Memory B cell (primary cell): ENCODE measurements at regions not wholly inside any gene's neighbourhood (a gene's known extent, or its start where the extent isn't known, plus 50 kb on each side); places are given as distances from the start of the nearest gene placed in this dataset.
"Not testable (repeated sequence)": the region's sequence is repeated elsewhere in the genome, so short reads cannot be mapped to it uniquely, and the experiment has no call there.

Experiments
- ATAC-seq: fragments of 150-1000 bp; cut with Tn5 transposase; 2 replicates; pipeline ENCODE4 v1.10.0; 2021; ENCODE audit warnings: low read depth, mild to moderate bottlenecking, moderate library complexity
- DNase-seq, 2 donors: peaks; one replicate each; pipeline ENCODE4 v3.0.0; 2022; ENCODE audit warnings: low spot score in 2 of 2
- H3K27ac Mint-ChIP-seq: one replicate; pipeline ENCODE4 v1.8.0; 2022; ENCODE audit warnings: mild to moderate bottlenecking, moderate library complexity, mixed read lengths
- H3K27me3 Mint-ChIP-seq: one replicate; pipeline ENCODE4 v1.8.0; 2022; ENCODE audit warnings: mixed read lengths
- H3K36me3 Mint-ChIP-seq: one replicate; pipeline ENCODE4 v1.8.0; 2022; ENCODE audit warnings: mild to moderate bottlenecking, mixed read lengths
- H3K4me1 Mint-ChIP-seq: one replicate; pipeline ENCODE4 v1.8.0; 2022; ENCODE audit warnings: mixed read lengths
- H3K4me3 Mint-ChIP-seq: one replicate; pipeline ENCODE4 v1.8.0; 2022; ENCODE audit warnings: mild to moderate bottlenecking, moderate library complexity, mixed read lengths
- H3K9me3 Mint-ChIP-seq: one replicate; pipeline ENCODE4 v1.8.0; 2022; ENCODE audit warnings: mixed read lengths

DNA sequence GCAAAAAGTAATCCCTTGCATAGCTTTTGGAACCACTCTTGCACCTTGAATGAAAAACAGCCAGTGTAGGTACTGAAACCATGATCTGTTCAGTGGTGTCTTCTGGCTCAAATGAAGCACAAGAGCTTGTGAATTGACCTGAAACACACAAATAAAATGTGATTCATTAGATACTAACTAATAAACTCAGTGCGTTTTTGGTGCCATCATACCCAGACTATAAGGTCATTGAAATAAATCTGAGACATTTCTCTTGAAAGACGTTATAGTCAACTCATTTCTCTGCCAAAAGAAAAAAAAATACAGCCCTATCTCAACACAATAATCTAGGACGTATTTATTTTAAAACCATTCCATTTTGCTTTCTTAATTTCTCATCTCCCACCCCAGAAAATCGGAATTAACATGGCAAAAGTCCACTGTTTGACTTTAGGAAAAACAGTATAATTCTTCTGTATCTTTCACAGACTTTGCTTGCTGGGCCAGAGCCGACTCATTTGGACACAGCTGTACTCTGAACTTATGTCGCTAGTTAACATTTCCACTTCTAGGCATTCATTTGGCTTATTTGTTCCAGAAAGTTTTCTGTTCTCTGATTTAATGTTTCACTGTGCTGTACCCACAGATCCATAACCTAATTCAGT lies 284.9 kb upstream of the TBL1XR1 start:
- H3K27ac Mint-ChIP-seq = no peak overlapping the region
- H3K9me3 Mint-ChIP-seq = no peaks in the 10 kb centered on the region
- DNase-seq (no peak), ATAC-seq (no peak)
- H3K36me3 Mint-ChIP-seq = no peaks in the 10 kb centered on the region
- no peak overlapping the region for H3K4me3 Mint-ChIP-seq
- H3K4me1 Mint-ChIP-seq = peaks cover 3% of the 10 kb centered on the region
- no peaks in the 10 kb centered on the region for H3K27me3 Mint-ChIP-seq

DNA sequence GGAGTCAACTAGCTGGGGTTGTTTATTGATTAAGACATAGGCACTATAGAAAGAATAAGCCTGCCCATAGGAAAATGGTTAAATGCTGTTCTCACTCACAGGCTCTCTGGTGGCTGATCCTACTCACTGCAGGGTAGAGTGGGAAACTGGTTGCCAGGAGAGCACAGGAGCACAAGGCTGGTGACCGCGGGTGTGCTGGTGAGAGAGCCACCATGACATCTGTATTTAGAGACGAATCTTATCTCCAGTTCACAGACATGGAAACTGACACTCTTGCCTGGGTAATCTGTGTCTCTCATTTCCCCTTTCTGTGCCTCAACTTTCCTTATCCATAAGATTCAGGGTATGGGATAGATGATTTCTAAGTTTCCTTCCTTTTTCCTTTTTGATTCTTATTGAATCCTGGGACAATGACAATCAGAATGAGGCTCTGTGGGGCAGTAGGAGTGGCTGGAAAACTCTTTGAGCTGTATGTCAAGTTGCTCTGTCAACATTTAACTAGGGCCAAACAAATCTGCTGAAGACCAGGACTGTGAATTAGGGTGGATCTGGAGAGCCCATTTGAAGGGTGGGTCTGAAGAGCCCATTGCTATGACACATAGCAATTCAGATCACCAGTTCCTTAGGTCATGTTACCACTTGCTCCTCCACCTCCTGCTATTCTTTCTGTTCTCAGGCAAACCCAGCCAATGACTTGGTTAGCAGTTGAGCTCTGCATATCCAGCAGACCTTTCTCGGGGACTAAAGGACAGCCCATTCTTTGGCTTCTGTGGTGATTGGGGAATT lies 286.1 kb upstream of the TBL1XR1 start:
- ATAC-seq (no peak), DNase-seq (no peak)
- H3K4me1 Mint-ChIP-seq = peaks cover 3% of the 10 kb centered on the region
- H3K27ac Mint-ChIP-seq = no peak overlapping the region
- no peak overlapping the region for H3K4me3 Mint-ChIP-seq
- no peaks in the 10 kb centered on the region for H3K9me3 Mint-ChIP-seq
- H3K36me3 Mint-ChIP-seq = no peaks in the 10 kb centered on the region
- no peaks in the 10 kb centered on the region for H3K27me3 Mint-ChIP-seq

DNA sequence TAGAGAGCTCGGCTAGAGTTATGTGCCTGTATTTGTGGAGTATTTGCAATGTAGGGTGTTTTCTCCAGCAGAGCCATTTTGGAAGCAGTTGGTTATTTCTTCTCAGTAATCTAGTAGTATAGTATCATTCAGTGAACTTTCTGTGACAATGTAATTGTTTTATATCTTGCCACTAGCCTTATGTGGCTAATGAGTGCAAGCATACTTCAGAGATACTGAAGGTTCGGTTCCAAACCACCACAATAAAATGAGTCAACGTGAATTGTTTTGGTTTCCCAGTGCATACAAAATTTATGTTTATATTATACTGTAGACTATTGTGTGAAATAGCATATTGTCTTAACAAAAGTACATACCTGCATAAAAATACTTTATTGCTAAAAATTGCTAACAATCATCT lies 286.9 kb upstream of the TBL1XR1 start:
- Mint-ChIP-seq H3K36me3 (no peaks in the 10 kb centered on the region), H3K4me1 (peaks cover 3% of the 10 kb centered on the region), H3K27ac (no peak overlapping the region), H3K9me3 (no peaks in the 10 kb centered on the region), H3K27me3 (no peaks in the 10 kb centered on the region), H3K4me3 (no peak overlapping the region)
- ATAC-seq (no peak), DNase-seq (no peak)

DNA sequence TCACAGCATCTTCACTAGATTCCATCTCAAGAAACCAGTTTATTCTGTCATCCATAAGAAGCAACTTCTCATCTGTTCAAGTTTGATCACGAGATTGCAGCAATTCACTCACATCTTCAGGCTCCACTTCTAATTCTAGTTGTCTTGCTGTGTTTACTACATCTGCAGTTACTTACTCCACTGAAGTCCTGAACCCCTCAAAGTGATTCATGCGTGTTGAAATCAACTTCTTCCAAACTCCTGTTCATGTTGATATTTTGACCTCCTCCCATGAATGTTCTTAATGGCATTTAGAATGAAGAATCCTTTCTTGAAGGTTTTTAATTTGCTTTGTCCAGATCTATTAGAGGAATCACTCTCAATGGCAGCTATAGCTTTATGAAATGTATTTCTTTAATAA lies 287.6 kb upstream of the TBL1XR1 start:
- Mint-ChIP-seq H3K4me1 (peaks cover 3% of the 10 kb centered on the region), H3K27ac (no peak overlapping the region), H3K9me3 (no peaks in the 10 kb centered on the region), H3K27me3 (no peaks in the 10 kb centered on the region), H3K36me3 (no peaks in the 10 kb centered on the region), H3K4me3 (no peak overlapping the region)
- DNase-seq = no peak
- no peak for ATAC-seq

DNA sequence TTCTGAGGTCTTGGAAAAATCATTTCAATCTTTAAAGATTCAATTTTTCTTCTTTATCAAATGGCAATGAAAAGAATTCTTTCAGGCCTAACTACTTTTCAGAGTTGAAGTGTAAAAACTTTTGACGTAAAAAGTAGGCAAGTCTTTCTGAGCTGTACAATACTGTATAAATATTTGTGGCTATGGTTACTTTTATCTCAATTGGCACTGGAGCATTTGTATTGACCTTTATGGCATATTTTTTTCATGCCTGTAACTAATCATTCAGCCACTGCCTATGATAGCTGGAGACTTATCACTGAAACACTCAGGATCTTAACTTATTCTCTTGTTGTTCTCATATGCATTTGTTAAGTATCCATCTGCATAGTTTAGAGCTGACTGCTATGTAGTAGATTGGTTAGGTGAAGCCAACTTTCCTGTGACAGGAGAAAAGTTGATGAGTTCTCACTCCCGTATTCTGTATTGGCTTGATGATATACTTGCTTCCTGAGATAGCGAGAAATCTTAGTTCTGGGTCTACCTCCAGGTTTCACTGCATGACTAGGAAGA lies 290.4 kb upstream of the TBL1XR1 start:
- Mint-ChIP-seq H3K36me3 (no peaks in the 10 kb centered on the region), H3K27me3 (no peaks in the 10 kb centered on the region), H3K4me1 (no peaks in the 10 kb centered on the region), H3K27ac (no peak overlapping the region), H3K4me3 (no peak overlapping the region), H3K9me3 (no peaks in the 10 kb centered on the region)
- DNase-seq = no peak
- no peak for ATAC-seq

DNA sequence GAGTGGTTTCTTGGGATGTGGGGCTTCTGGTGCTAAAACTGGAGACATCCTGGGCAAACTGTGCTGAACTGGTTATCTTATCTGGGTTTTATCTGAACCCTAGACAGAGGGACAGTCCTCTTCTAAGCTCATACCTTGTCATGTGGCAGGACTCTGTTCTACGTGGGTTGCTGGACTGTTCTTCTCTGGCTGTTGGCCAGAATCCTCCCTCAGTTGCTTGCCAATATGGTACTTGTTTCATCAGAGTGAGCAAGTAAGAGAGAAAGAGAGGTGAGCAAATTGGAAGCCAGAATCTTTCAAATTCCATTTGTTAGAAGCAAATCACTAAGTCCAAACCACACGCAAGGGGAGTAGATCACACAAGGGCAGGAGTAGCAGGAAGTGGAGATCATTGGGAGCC lies 291.5 kb upstream of the TBL1XR1 start:
- ATAC-seq (no peak), DNase-seq (no peak)
- Mint-ChIP-seq H3K4me1 (no peaks in the 10 kb centered on the region), H3K36me3 (no peaks in the 10 kb centered on the region), H3K4me3 (no peak overlapping the region), H3K27me3 (no peaks in the 10 kb centered on the region), H3K27ac (no peak overlapping the region), H3K9me3 (no peaks in the 10 kb centered on the region)

DNA sequence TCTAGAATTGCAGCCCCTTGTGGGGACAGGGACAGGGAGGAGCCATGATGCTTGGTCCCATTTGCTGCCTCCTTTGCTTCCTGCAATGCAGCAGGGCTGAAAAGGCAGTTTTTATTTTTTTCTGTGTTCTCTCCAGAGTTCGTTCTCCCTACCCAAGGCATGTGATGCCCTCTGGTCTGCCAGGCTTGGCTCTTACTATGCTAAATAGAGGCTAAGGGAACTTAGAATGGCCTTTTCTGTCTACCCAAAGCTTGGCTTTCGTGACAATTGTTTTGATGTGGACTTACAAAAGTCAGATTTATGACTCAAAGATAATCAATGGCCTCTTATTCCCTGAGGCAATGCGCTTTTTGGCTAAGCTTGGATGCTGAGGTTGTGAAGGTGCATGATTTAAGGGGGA lies 293.3 kb upstream of the TBL1XR1 start:
- no peak overlapping the region for H3K27ac Mint-ChIP-seq
- no peak for ATAC-seq
- no peaks in the 10 kb centered on the region for H3K36me3 Mint-ChIP-seq
- no peak for DNase-seq
- no peaks in the 10 kb centered on the region for H3K9me3 Mint-ChIP-seq
- no peaks in the 10 kb centered on the region for H3K27me3 Mint-ChIP-seq
- H3K4me1 Mint-ChIP-seq = no peaks in the 10 kb centered on the region
- H3K4me3 Mint-ChIP-seq = no peak overlapping the region

DNA sequence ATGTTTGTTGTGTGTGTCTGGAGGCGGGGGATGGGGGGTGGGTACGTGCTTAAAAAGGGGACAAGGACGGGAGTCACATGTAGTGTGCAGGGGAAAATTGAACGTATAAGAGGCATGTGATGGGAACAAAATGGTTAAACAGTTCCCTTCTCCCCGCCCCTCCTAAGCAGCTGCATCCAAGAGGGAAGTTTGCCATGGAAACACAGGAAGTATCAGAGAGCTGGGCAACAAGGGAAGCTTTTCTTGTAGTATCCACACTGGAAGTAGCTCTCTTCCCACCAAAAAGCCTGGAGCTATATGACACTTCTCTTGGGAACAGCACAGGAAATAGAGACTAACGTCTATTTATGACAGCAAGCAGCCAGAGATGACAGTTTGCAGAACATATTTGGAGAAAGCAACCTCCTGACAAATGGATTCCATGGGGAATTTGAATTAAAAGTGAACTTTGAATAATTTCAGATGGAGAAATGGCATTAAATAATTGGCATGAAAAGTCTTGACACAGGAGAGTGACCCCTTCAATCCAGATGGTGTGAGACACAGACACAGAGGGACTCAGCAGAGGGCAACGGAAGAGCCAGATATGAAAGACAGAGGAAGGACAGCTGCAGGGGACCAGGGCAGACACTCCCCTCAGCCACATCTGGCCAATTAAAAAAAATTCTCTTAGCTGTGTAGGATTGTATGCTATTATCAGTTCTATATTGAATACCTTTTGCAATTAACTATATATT lies 294.2 kb upstream of the TBL1XR1 start:
- Mint-ChIP-seq H3K4me3 (no peak overlapping the region), H3K27me3 (no peaks in the 10 kb centered on the region), H3K9me3 (no peaks in the 10 kb centered on the region), H3K27ac (no peak overlapping the region), H3K4me1 (no peaks in the 10 kb centered on the region), H3K36me3 (no peaks in the 10 kb centered on the region)
- DNase-seq = no peak
- no peak for ATAC-seq

DNA sequence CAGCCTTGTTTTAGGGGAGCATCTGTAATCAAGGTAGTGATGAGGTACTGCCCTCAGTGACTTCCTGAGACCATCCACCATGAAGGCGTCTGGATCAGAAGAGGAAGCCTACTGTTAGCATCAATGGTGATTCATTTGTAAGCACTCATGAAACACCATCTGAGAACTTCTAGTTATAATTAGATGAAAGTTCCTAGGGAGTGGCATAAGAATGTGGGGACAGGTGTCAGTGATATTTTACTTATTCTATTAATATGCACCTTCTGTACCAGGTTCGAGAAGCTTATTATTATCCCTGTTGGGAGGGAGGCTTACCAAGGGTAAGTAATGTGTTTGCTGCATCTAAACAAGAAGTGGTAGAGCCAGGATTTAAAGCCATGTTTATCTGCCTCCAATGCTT lies 295.8 kb upstream of the TBL1XR1 start:
- Mint-ChIP-seq H3K27ac (no peak overlapping the region), H3K36me3 (no peaks in the 10 kb centered on the region), H3K27me3 (no peaks in the 10 kb centered on the region), H3K4me3 (no peak overlapping the region), H3K9me3 (no peaks in the 10 kb centered on the region), H3K4me1 (peaks cover 3% of the 10 kb centered on the region)
- DNase-seq (no peak), ATAC-seq (no peak)

DNA sequence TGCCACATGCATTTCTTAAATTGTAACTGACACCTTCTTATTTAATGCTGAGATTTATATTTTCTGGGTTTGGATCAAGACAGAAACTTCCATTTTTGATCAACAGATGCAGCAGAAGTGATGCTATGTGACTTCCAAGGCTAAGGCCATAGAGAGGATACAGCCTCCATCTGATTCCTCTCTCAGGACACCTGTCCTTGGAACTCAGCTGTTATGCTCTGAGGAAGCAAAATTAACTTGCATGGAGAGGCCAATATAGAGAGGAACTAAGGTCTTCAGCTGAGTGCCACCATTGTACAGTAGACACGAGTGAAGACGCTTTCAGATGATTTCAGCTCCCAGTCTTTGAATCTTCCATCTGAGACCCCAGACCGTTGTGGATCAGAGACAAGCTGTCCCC lies 296.9 kb upstream of the TBL1XR1 start:
- Mint-ChIP-seq H3K4me3 (no peak overlapping the region), H3K36me3 (no peaks in the 10 kb centered on the region), H3K9me3 (no peaks in the 10 kb centered on the region), H3K27ac (no peak overlapping the region), H3K27me3 (no peaks in the 10 kb centered on the region), H3K4me1 (peaks cover 3% of the 10 kb centered on the region)
- DNase-seq = no peak
- no peak for ATAC-seq

DNA sequence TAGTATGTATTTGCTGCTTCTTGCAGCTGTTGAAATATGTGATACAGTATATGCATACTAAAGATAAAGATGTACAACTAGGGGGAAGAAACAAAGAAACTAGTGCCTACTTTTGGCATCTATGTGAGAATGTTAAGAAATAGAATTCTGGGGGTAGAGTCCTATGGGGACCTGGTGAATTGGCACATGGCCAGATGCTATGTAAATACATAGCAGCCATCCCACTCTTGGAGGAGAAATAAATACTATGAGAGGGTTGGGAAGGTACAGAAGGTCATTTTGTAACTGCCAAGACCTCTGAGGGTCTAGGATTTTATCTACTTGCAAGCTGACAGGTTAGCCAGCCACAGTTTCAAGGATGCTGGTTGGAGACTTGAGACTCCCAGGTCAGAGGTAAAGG lies 298.3 kb upstream of the TBL1XR1 start:
- Mint-ChIP-seq H3K4me1 (peaks cover 3% of the 10 kb centered on the region), H3K27ac (no peak overlapping the region), H3K36me3 (no peaks in the 10 kb centered on the region), H3K9me3 (no peaks in the 10 kb centered on the region), H3K27me3 (no peaks in the 10 kb centered on the region), H3K4me3 (no peak overlapping the region)
- ATAC-seq = no peak
- no peak for DNase-seq

DNA sequence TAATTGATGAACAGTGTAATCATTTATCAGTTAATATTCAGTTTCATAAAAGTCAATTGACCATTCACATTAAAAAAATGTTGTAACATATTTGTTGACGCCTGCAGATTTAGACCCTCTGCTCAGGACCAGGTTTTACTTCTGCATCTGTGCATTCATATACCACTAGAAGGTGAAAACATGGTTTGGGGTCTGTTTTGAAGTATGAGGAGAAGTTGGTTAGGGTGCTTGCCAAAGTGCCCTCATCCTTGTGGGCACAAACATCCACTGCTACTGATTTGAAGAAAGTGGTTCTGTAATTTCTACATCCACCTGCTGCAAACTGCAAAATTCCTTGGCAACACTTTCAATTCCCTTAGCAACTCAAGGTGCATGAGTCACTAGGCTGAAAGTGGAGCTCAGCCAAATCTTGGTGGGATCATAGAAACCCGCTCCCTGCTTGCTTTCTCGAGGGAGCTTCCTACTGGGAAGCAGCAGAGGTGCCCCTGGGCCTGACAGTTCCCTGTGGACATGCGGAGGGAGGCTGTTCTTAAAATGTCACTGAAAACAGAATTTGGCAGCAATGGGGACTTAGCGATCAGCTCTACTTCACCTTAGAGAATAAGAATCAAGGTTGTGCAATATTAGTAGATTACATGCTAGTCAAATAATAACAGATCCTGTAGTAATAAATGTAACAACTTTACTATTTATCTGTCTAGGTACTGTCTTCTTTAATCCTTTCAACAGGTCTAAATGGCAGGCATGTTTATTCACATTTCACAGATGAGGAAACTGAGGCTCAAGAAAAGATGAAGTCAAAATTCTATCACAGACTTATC lies 301.0 kb upstream of the TBL1XR1 start:
- Mint-ChIP-seq H3K36me3 (no peaks in the 10 kb centered on the region), H3K4me1 (peaks cover 3% of the 10 kb centered on the region), H3K4me3 (no peak overlapping the region), H3K9me3 (no peaks in the 10 kb centered on the region), H3K27me3 (no peaks in the 10 kb centered on the region), H3K27ac (no peak overlapping the region)
- ATAC-seq (no peak), DNase-seq (no peak)

DNA sequence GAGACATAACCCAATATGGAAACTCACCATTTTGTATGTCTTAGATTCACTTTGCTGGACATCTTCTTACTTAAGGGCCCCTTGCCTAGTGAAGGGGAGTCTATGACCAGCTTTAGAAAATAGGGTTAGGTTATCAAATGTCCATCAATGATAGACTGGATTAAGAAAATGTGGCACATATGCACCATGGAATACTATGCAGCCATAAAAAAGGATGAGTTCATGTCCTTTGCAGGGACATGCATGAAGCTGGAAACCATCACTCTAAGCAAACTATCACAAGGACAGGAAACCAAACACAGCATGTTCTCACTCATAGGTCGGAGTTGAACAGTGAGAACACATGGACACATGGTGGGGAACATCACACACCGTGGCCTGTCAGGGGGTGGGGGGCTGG lies 301.8 kb upstream of the TBL1XR1 start:
- DNase-seq, H3K9me3 Mint-ChIP-seq, H3K4me3 Mint-ChIP-seq, H3K27me3 Mint-ChIP-seq, H3K4me1 Mint-ChIP-seq, H3K27ac Mint-ChIP-seq, H3K36me3 Mint-ChIP-seq, ATAC-seq: not testable (repeated sequence)
